IMR-90 (cell line): ENCODE measurements at regions not wholly inside any gene's neighbourhood (a gene's known extent, or its start where the extent isn't known, plus 50 kb on each side); places are given as distances from the start of the nearest gene placed in this dataset.

Experiments
- CTCF ChIP-seq: conservative IDR thresholded peaks from 2 replicates; pipeline ENCODE4 v1.5.1; 2012; ENCODE audit warnings: mild to moderate bottlenecking, low read depth, low read length, improper control_type of control experiment
- POLR2A ChIP-seq: IDR thresholded peaks from 2 replicates; pipeline ENCODE4 v1.6.1; 2012; ENCODE audit warnings: mild to moderate bottlenecking, low read depth, low read length
- SMC3 ChIP-seq: fragments of 150-350 bp; IDR thresholded peaks from 2 replicates; pipeline ENCODE4 v1.6.1; 2016; ENCODE audit warnings: low read depth, mild to moderate bottlenecking, antibody characterized with exemption, low read length, moderate library complexity
- USF2 ChIP-seq: fragments of 150-350 bp; IDR thresholded peaks from 2 replicates; pipeline ENCODE4 v1.6.1; 2017; ENCODE audit warnings: mild to moderate bottlenecking, antibody characterized with exemption, low read length, low read depth

- TF ChIP-seq POLR2A (no peak), CTCF (no peak), USF2 (no peak), SMC3 (no peak)
Observed at GRCh38 chr1:86289746-86290145, 106.4 kb downstream of the ODF2L start.
